Loucy (cell line): ENCODE measurements at regions not wholly inside any gene's neighbourhood (a gene's known extent, or its start where the extent isn't known, plus 50 kb on each side); places are given as distances from the start of the nearest gene placed in this dataset.
A peak's percentile ranks its signal among the peaks of the same experiment; 100 is the strongest.
"Not testable (repeated sequence)": the region's sequence is repeated elsewhere in the genome, so short reads cannot be mapped to it uniquely, and the experiment has no call there.

Source experiments
- H2AFZ ChIP-seq: fragments of 200-600 bp; sonication (generic); 2 replicates; pipeline ENCODE4 v1.6.0; 2016; ENCODE audit warnings: antibody characterized with exemption, mild to moderate bottlenecking, low read length, moderate library complexity
- H3F3A ChIP-seq: fragments of 200-600 bp; 2 replicates; pipeline ENCODE4 v1.6.0; 2016; ENCODE audit warnings: antibody characterized with exemption, low read depth, mild to moderate bottlenecking
- H3K27me3 ChIP-seq: fragments of 200-600 bp; sonication (generic); 2 replicates; pipeline ENCODE4 v1.6.1; 2014; ENCODE audit warnings: low read length, mild to moderate bottlenecking; ENCODE audit not compliant: insufficient read depth, poor library complexity, severe bottlenecking
- H3K36me3 ChIP-seq: fragments of 200-600 bp; sonication (generic); 2 replicates; pipeline ENCODE4 v1.6.1; 2016; ENCODE audit warnings: low read length; ENCODE audit not compliant: insufficient read depth
- H3K4me1 ChIP-seq: fragments of 200-600 bp; sonication (generic); 2 replicates; pipeline ENCODE4 v1.5.1; 2014; ENCODE audit warnings: low read length, mild to moderate bottlenecking; ENCODE audit not compliant: insufficient read depth, poor library complexity, severe bottlenecking
- H3K4me2 ChIP-seq: fragments of 200-600 bp; sonication (generic); 2 replicates; pipeline ENCODE4 v1.6.0; 2014; ENCODE audit warnings: antibody characterized with exemption, low read length, low read depth, mild to moderate bottlenecking; ENCODE audit not compliant: poor library complexity, severe bottlenecking
- H3K4me3 ChIP-seq: fragments of 200-600 bp; sonication (generic); 2 replicates; pipeline ENCODE4 v1.5.1; 2014; ENCODE audit warnings: low read length, mild to moderate bottlenecking, mixed read lengths; ENCODE audit not compliant: poor library complexity, severe bottlenecking
- H3K79me2 ChIP-seq: fragments of 200-600 bp; sonication (generic); 2 replicates; pipeline ENCODE4 v1.6.1; 2014; ENCODE audit warnings: low read length; ENCODE audit not compliant: insufficient read depth
- H3K9ac ChIP-seq: fragments of 200-600 bp; sonication (generic); 2 replicates; pipeline ENCODE4 v1.6.0; 2014; ENCODE audit warnings: mild to moderate bottlenecking, low read depth, low read length, moderate library complexity; ENCODE audit not compliant: poor library complexity, severe bottlenecking
- H3K9me2 ChIP-seq: fragments of 200-600 bp; sonication (generic); replicated peaks from 2 replicates; pipeline ENCODE4 v1.6.1; 2016; ENCODE audit warnings: low read depth, low read length, mixed read lengths
- H3K9me3 ChIP-seq: fragments of 200-600 bp; sonication (generic); 2 replicates; pipeline ENCODE4 v1.6.1; 2014; ENCODE audit warnings: mild to moderate bottlenecking, antibody characterized with exemption, low read length, low read depth; ENCODE audit not compliant: insufficient read depth
- H4K20me1 ChIP-seq: fragments of 200-600 bp; sonication (generic); 2 replicates; pipeline ENCODE4 v1.6.0; 2014; ENCODE audit warnings: antibody characterized with exemption, low read length, mild to moderate bottlenecking; ENCODE audit not compliant: insufficient read depth, poor library complexity, severe bottlenecking
- CTCF ChIP-seq: fragments of 200-600 bp; sonication (generic); conservative IDR thresholded peaks from 2 replicates; pipeline ENCODE4 v1.5.1; 2014; ENCODE audit warnings: mild to moderate bottlenecking, antibody characterized with exemption, low read length
- EZH2phosphoT487 ChIP-seq: fragments of 200-600 bp; IDR thresholded peaks from 2 replicates; pipeline ENCODE4 v1.6.1; 2018; ENCODE audit warnings: antibody characterized with exemption, mild to moderate bottlenecking, moderate library complexity, borderline replicate concordance

GRCh38 chrX:41022566-41022965 is 62.7 kb upstream of the USP9X start:
- H3K4me3 ChIP-seq, result no peak overlapping the region
- H3F3A ChIP-seq, result no peaks in the 10 kb centered on the region
- no peaks in the 10 kb centered on the region for H3K36me3 ChIP-seq
- TF ChIP-seq EZH2phosphoT487 (no peak), CTCF (no peak)
- H3K79me2 ChIP-seq, result no peaks in the 10 kb centered on the region
- H3K9ac ChIP-seq, result no peak overlapping the region
- H2AFZ ChIP-seq, result no peak overlapping the region
- H3K9me2 ChIP-seq, result no peaks in the 10 kb centered on the region
- no peak overlapping the region for H3K4me2 ChIP-seq
- no peaks in the 10 kb centered on the region for H3K9me3 ChIP-seq
- H3K27me3 ChIP-seq, result no peaks in the 10 kb centered on the region
- no peaks in the 10 kb centered on the region for H3K4me1 ChIP-seq
- no peaks in the 10 kb centered on the region for H4K20me1 ChIP-seq

GRCh38 chrX:41023098-41023497 is 62.1 kb upstream of the USP9X start:
- Histone ChIP-seq H3K9ac (no peak overlapping the region), H2AFZ (no peak overlapping the region), H3F3A (no peaks in the 10 kb centered on the region), H3K36me3 (no peaks in the 10 kb centered on the region), H3K9me2 (no peaks in the 10 kb centered on the region), H3K4me3 (no peak overlapping the region), H3K4me1 (no peaks in the 10 kb centered on the region), H3K4me2 (no peak overlapping the region), H4K20me1 (no peaks in the 10 kb centered on the region), H3K9me3 (no peaks in the 10 kb centered on the region), H3K79me2 (no peaks in the 10 kb centered on the region), H3K27me3 (no peaks in the 10 kb centered on the region)
- TF ChIP-seq EZH2phosphoT487 (no peak), CTCF (no peak)

- H2AFZ ChIP-seq, H3K79me2 ChIP-seq, H3K9me2 ChIP-seq, H3K9ac ChIP-seq, H3K36me3 ChIP-seq, H4K20me1 ChIP-seq, H3K4me2 ChIP-seq, H3K4me1 ChIP-seq, H3F3A ChIP-seq, H3K4me3 ChIP-seq, H3K9me3 ChIP-seq, H3K27me3 ChIP-seq: not testable (repeated sequence)
- 0 out of 2 replicates have a peak, but pooled peaks have one; percentile 13 for TF ChIP-seq CTCF
Measured at GRCh38 chrX:41024335-41024734, 60.9 kb upstream of the USP9X start.
